ENCODE measurements at regions not wholly inside any gene's neighbourhood (a gene's known extent, or its start where the extent isn't known, plus 50 kb on each side); places are given as distances from the start of the nearest gene placed in this dataset.

DNA sequence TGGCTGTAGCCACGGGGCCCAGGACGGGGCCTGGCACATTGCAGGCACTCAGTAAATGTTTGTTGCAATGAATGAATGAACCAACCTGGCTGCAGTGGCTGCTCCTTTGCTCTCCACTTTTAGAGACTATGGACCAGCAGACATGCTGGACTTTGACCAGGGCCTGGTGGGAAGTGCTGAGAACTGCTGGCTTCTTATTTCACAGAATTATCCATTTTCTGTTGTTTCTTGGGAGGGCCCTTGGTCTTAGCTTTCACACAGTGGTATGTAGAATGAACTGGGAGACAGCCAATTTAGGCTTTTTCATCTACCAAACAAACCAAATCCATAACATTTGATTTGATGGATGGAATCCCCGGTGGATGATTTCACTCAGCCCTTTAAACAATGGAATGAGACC lies 78.0 kb upstream of the LHFPL2 start:
- ATAC-seq = no peak
- TF ChIP-seq ZC3H10 (CRISPR knock-in tag; IDR thresholded peaks at IDR 0.05) = no peak
- TF ChIP-seq, protein P1, sequence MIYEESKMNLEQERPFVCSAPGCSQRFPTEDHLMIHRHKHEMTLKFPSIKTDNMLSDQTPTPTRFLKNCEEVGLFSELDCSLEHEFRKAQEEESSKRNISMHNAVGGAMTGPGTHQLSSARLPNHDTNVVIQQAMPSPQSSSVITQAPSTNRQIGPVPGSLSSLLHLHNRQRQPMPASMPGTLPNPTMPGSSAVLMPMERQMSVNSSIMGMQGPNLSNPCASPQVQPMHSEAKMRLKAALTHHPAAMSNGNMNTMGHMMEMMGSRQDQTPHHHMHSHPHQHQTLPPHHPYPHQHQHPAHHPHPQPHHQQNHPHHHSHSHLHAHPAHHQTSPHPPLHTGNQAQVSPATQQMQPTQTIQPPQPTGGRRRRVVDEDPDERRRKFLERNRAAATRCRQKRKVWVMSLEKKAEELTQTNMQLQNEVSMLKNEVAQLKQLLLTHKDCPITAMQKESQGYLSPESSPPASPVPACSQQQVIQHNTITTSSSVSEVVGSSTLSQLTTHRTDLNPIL (CRISPR knock-in tag; IDR thresholded peaks at IDR 0.05; ENCODE audit: low read depth) = no peak
- TF ChIP-seq, protein P2, sequence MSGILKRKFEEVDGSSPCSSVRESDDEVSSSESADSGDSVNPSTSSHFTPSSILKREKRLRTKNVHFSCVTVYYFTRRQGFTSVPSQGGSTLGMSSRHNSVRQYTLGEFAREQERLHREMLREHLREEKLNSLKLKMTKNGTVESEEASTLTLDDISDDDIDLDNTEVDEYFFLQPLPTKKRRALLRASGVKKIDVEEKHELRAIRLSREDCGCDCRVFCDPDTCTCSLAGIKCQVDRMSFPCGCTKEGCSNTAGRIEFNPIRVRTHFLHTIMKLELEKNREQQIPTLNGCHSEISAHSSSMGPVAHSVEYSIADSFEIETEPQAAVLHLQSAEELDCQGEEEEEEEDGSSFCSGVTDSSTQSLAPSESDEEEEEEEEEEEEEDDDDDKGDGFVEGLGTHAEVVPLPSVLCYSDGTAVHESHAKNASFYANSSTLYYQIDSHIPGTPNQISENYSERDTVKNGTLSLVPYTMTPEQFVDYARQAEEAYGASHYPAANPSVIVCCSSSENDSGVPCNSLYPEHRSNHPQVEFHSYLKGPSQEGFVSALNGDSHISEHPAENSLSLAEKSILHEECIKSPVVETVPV (CRISPR knock-in tag; IDR thresholded peaks at IDR 0.05) = no peak
- TF ChIP-seq TOX (CRISPR knock-in tag; IDR thresholded peaks at IDR 0.05; ENCODE audit: borderline replicate concordance) = no peak
- TF ChIP-seq TCF4 (CRISPR knock-in tag; IDR thresholded peaks at IDR 0.05; ENCODE audit: borderline replicate concordance) = no peak
- TF ChIP-seq CSDC2 (CRISPR knock-in tag; IDR thresholded peaks at IDR 0.05) = no peak
- no peak for TF ChIP-seq PPARA (CRISPR knock-in tag; IDR thresholded peaks at IDR 0.05; ENCODE audit: borderline replicate concordance)
- no peak for TF ChIP-seq ZNF70 (CRISPR knock-in tag; IDR thresholded peaks at IDR 0.05)
- TF ChIP-seq ESRRG (CRISPR knock-in tag; IDR thresholded peaks at IDR 0.05) = no peak
- no peak for TF ChIP-seq ZFP30 (CRISPR knock-in tag; IDR thresholded peaks at IDR 0.05)
- TF ChIP-seq, protein P3, sequence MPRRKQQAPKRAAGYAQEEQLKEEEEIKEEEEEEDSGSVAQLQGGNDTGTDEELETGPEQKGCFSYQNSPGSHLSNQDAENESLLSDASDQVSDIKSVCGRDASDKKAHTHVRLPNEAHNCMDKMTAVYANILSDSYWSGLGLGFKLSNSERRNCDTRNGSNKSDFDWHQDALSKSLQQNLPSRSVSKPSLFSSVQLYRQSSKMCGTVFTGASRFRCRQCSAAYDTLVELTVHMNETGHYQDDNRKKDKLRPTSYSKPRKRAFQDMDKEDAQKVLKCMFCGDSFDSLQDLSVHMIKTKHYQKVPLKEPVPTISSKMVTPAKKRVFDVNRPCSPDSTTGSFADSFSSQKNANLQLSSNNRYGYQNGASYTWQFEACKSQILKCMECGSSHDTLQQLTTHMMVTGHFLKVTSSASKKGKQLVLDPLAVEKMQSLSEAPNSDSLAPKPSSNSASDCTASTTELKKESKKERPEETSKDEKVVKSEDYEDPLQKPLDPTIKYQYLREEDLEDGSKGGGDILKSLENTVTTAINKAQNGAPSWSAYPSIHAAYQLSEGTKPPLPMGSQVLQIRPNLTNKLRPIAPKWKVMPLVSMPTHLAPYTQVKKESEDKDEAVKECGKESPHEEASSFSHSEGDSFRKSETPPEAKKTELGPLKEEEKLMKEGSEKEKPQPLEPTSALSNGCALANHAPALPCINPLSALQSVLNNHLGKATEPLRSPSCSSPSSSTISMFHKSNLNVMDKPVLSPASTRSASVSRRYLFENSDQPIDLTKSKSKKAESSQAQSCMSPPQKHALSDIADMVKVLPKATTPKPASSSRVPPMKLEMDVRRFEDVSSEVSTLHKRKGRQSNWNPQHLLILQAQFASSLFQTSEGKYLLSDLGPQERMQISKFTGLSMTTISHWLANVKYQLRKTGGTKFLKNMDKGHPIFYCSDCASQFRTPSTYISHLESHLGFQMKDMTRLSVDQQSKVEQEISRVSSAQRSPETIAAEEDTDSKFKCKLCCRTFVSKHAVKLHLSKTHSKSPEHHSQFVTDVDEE (CRISPR knock-in tag; IDR thresholded peaks at IDR 0.05) = no peak
- TF ChIP-seq OSR1 (CRISPR knock-in tag; IDR thresholded peaks at IDR 0.05) = no peak
- TF ChIP-seq ISL1 (CRISPR knock-in tag; IDR thresholded peaks at IDR 0.05) = no peak

DNA sequence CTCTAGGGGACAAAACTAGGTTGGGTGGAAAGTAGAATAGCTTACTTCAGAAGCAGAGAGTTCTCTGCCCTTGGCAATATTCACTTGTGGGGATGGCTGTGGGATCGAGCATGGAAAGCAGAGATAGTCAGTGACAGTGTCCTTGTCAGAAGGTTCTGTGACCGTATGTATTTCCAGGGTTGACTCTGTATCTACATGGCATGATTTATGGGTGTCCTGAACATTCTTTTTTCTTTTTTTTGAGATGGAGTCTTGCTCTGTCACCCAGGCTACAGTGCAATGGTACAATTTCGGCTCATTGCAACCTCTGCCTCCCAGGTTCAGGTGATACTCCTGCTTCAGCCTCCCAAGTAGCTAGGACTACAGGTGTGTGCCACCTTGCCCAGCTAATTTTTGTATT lies 77.4 kb upstream of the LHFPL2 start:
- no peak for ATAC-seq
- no peak for TF ChIP-seq TCF4 (CRISPR knock-in tag; IDR thresholded peaks at IDR 0.05; ENCODE audit: borderline replicate concordance)
- TF ChIP-seq GLIS3 (CRISPR knock-in tag; IDR thresholded peaks at IDR 0.05) = no peak
- TF ChIP-seq, protein P3 (CRISPR knock-in tag; IDR thresholded peaks at IDR 0.05) = no peak
- TF ChIP-seq, protein P2 (CRISPR knock-in tag; IDR thresholded peaks at IDR 0.05) = no peak
- no peak for TF ChIP-seq TOX (CRISPR knock-in tag; IDR thresholded peaks at IDR 0.05; ENCODE audit: borderline replicate concordance)
- no peak for TF ChIP-seq ISL1 (CRISPR knock-in tag; IDR thresholded peaks at IDR 0.05)
- no peak for TF ChIP-seq PATZ1 (CRISPR knock-in tag; IDR thresholded peaks at IDR 0.05; ENCODE audit: borderline replicate concordance)
- no peak for TF ChIP-seq CSDC2 (CRISPR knock-in tag; IDR thresholded peaks at IDR 0.05)
- no peak for TF ChIP-seq ZNF70 (CRISPR knock-in tag; IDR thresholded peaks at IDR 0.05)
- no peak for TF ChIP-seq ZNF8 (CRISPR knock-in tag; IDR thresholded peaks at IDR 0.05)
- no peak for TF ChIP-seq ESRRG (CRISPR knock-in tag; IDR thresholded peaks at IDR 0.05)
- no peak for TF ChIP-seq RARB (CRISPR knock-in tag; IDR thresholded peaks at IDR 0.05)
- TF ChIP-seq ZC3H10 (CRISPR knock-in tag; IDR thresholded peaks at IDR 0.05) = no peak
- TF ChIP-seq, protein P1 (CRISPR knock-in tag; IDR thresholded peaks at IDR 0.05; ENCODE audit: low read depth) = no peak
- no peak for TF ChIP-seq ZNF565 (CRISPR knock-in tag; conservative IDR thresholded peaks at IDR 0.05; ENCODE audit: low read depth)
- TF ChIP-seq ZFP3 (CRISPR knock-in tag; IDR thresholded peaks at IDR 0.05) = no peak
- TF ChIP-seq, protein P4, sequence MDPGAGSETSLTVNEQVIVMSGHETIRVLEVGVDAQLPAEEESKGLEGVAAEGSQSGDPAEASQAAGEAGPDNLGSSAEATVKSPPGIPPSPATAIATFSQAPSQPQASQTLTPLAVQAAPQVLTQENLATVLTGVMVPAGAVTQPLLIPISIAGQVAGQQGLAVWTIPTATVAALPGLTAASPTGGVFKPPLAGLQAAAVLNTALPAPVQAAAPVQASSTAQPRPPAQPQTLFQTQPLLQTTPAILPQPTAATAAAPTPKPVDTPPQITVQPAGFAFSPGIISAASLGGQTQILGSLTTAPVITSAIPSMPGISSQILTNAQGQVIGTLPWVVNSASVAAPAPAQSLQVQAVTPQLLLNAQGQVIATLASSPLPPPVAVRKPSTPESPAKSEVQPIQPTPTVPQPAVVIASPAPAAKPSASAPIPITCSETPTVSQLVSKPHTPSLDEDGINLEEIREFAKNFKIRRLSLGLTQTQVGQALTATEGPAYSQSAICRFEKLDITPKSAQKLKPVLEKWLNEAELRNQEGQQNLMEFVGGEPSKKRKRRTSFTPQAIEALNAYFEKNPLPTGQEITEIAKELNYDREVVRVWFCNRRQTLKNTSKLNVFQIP (CRISPR knock-in tag; IDR thresholded peaks at IDR 0.05; ENCODE audit: borderline replicate concordance, low read depth) = no peak

Data from SK-N-SH treated with all-trans-retinoic acid at 6 μM for 48 hours (cell line).